IMR-90 (cell line): ENCODE measurements at regions not wholly inside any gene's neighbourhood (a gene's known extent, or its start where the extent isn't known, plus 50 kb on each side); places are given as distances from the start of the nearest gene placed in this dataset.

Source experiments
- ATAC-seq: fragments of 200-7000 bp; cut with Tn5 transposase; 2 replicates; pipeline ENCODE4 v1.9.1; 2020; ENCODE audit warnings: low read depth, mild to moderate bottlenecking, moderate library complexity
- BruUV-seq: library from RNA; stranded (reverse); fragments of 400-500 nt; replicated peaks from 2 replicates; lab custom pipeline; 2021; lab: Mats Ljungman, UMichigan
- CTCF ChIA-PET: fragments of 300-600 bp; formaldehyde crosslinking; extraction: SDS; loops from one replicate; lab custom pipeline; 2021; ENCODE audit warnings: antibody characterized with exemption; lab: Yijun Ruan, JAX
- POLR2A ChIA-PET: fragments of 300-600 bp; sonication (Branson Sonifier 250); formaldehyde crosslinking; loops from one replicate; lab custom pipeline; 2022; ENCODE audit warnings: antibody characterized with exemption; ENCODE audit not compliant: unreplicated experiment; lab: Charles Lee
- DNase-seq: peaks from one replicate; pipeline ENCODE4 v3.0.0; 2013
- H2AFZ ChIP-seq: replicated peaks from 2 replicates; pipeline ENCODE3; 2013; ENCODE audit warnings: low read length, mild to moderate bottlenecking; ENCODE audit not compliant: poor library complexity
- H2AK5ac ChIP-seq: 2 replicates; pipeline ENCODE4 v1.6.1; 2013; ENCODE audit warnings: low read depth, low read length, inconsistent platforms
- H2AK9ac ChIP-seq: replicated peaks from 2 replicates; pipeline ENCODE3; 2013; ENCODE audit warnings: mild to moderate bottlenecking, low read depth, low read length, moderate library complexity; ENCODE audit not compliant: poor library complexity
- H2BK120ac ChIP-seq: 2 replicates; pipeline ENCODE4 v1.6.1; 2013; ENCODE audit warnings: low read depth, low read length, inconsistent platforms
- H2BK15ac ChIP-seq: 3 replicates; pipeline ENCODE4 v1.6.1; 2013; ENCODE audit warnings: low read depth, low read length, inconsistent platforms
- H2BK20ac ChIP-seq: 2 replicates; pipeline ENCODE4 v1.6.1; 2013; ENCODE audit warnings: low read depth, mild to moderate bottlenecking, inconsistent platforms, low read length, moderate library complexity
- H2BK5ac ChIP-seq: 2 replicates; pipeline ENCODE4 v1.6.1; 2013; ENCODE audit warnings: mild to moderate bottlenecking, low read depth, low read length, inconsistent platforms; ENCODE audit not compliant: poor library complexity, severe bottlenecking
- H3K14ac ChIP-seq: replicated peaks from 2 replicates; pipeline ENCODE4 v1.6.1; 2013; ENCODE audit warnings: low read depth, low read length, inconsistent platforms
- H3K18ac ChIP-seq: 2 replicates; pipeline ENCODE4 v1.6.1; 2013; ENCODE audit warnings: low read depth, low read length, control low read depth
- H3K23ac ChIP-seq: 2 replicates; pipeline ENCODE4 v1.6.1; 2013; ENCODE audit warnings: low read depth, low read length, inconsistent platforms
- H3K27ac ChIP-seq: 2 replicates; pipeline ENCODE4 v1.5.1; 2013; ENCODE audit warnings: mild to moderate bottlenecking, control low read depth, low read length; ENCODE audit not compliant: insufficient read depth
- H3K27me3 ChIP-seq: 2 replicates; pipeline ENCODE4 v1.6.1; 2013; ENCODE audit warnings: low read length; ENCODE audit not compliant: control insufficient read depth, insufficient read depth
- H3K36me3 ChIP-seq: 2 replicates; pipeline ENCODE4 v1.6.1; 2013; ENCODE audit warnings: low read length, mixed read lengths; ENCODE audit not compliant: control insufficient read depth, insufficient read depth
- H3K4ac ChIP-seq: 2 replicates; pipeline ENCODE4 v1.6.1; 2013; ENCODE audit warnings: low read depth, low read length, inconsistent platforms
- H3K4me1 ChIP-seq: 2 replicates; pipeline ENCODE4 v1.6.1; 2013; ENCODE audit warnings: low read length, mixed read lengths; ENCODE audit not compliant: control insufficient read depth, insufficient read depth
- H3K4me2 ChIP-seq: 2 replicates; pipeline ENCODE4 v1.6.1; 2013; ENCODE audit warnings: low read depth, mild to moderate bottlenecking, control low read depth, low read length, moderate library complexity
- H3K4me3 ChIP-seq: 2 replicates; pipeline ENCODE4 v1.5.1; 2013; ENCODE audit warnings: low read depth, mild to moderate bottlenecking, control low read depth, low read length, moderate library complexity; ENCODE audit not compliant: insufficient read depth
- H3K56ac ChIP-seq: 2 replicates; pipeline ENCODE4 v1.6.1; 2013; ENCODE audit warnings: low read length, inconsistent platforms; ENCODE audit not compliant: insufficient read depth; ENCODE audit errors: extremely low read depth
- H3K79me1 ChIP-seq, 2 experiments: 2 replicates each; pipeline ENCODE4 v1.6.1; 2013; ENCODE audit warnings: low read length in 2 of 2, inconsistent platforms in 1 of 2, low read depth in 1 of 2
- H3K9ac ChIP-seq: 2 replicates; pipeline ENCODE4 v1.6.1; 2013; ENCODE audit warnings: low read depth, low read length, control low read depth
- H3K9me1 ChIP-seq: 2 replicates; pipeline ENCODE4 v1.6.1; 2013; ENCODE audit warnings: low read length, inconsistent platforms; ENCODE audit not compliant: insufficient read depth
- H3K9me3 ChIP-seq: 2 replicates; pipeline ENCODE4 v1.6.1; 2013; ENCODE audit warnings: low read length; ENCODE audit not compliant: control insufficient read depth, insufficient read depth
- H4K20me1 ChIP-seq: 2 replicates; pipeline ENCODE4 v1.6.1; 2013; ENCODE audit warnings: low read length, inconsistent platforms; ENCODE audit not compliant: insufficient read depth
- H4K5ac ChIP-seq: 2 replicates; pipeline ENCODE4 v1.6.1; 2013; ENCODE audit warnings: mild to moderate bottlenecking, low read depth, low read length, control low read depth
- H4K8ac ChIP-seq, 2 experiments: 2 replicates each; pipeline ENCODE4 v1.6.1; 2013; ENCODE audit warnings: low read depth in 2 of 2, low read length in 2 of 2, control low read depth in 1 of 2, inconsistent platforms in 1 of 2
- H4K91ac ChIP-seq: 2 replicates; pipeline ENCODE4 v1.6.1; 2013; ENCODE audit warnings: low read depth, low read length, inconsistent platforms; ENCODE audit not compliant: insufficient read depth
- BHLHE40 ChIP-seq: fragments of 150-350 bp; IDR thresholded peaks from 2 replicates; pipeline ENCODE4 v1.6.1; 2016; ENCODE audit warnings: mild to moderate bottlenecking, low read depth, low read length
- CEBPB ChIP-seq: IDR thresholded peaks from 2 replicates; pipeline ENCODE4 v1.6.1; 2012; ENCODE audit warnings: low read depth, low read length, improper control_type of control experiment
- CHD1 ChIP-seq: IDR thresholded peaks from 2 replicates; pipeline ENCODE4 v1.6.1; 2012; ENCODE audit warnings: low read depth, low read length, improper control_type of control experiment
- CTCF ChIP-seq: conservative IDR thresholded peaks from 2 replicates; pipeline ENCODE4 v1.5.1; 2012; ENCODE audit warnings: mild to moderate bottlenecking, low read depth, low read length, improper control_type of control experiment
- ELK1 ChIP-seq: fragments of 150-350 bp; IDR thresholded peaks from 2 replicates; pipeline ENCODE4 v1.6.1; 2016; ENCODE audit warnings: low read depth, mild to moderate bottlenecking, low read length, moderate library complexity, borderline replicate concordance
- FOS ChIP-seq: fragments of 150-350 bp; IDR thresholded peaks from 2 replicates; pipeline ENCODE4 v1.6.1; 2016; ENCODE audit warnings: low read depth, low read length
- MAFK ChIP-seq: IDR thresholded peaks from 2 replicates; pipeline ENCODE4 v1.6.1; 2012; ENCODE audit warnings: low read depth, low read length, improper control_type of control experiment
- MAZ ChIP-seq: IDR thresholded peaks from 2 replicates; pipeline ENCODE4 v1.6.1; 2012; ENCODE audit warnings: low read depth, mild to moderate bottlenecking, low read length, improper control_type of control experiment, moderate library complexity, borderline replicate concordance
- MXI1 ChIP-seq: IDR thresholded peaks from 2 replicates; pipeline ENCODE4 v1.6.1; 2012; ENCODE audit warnings: low read depth, mild to moderate bottlenecking, low read length, moderate library complexity, borderline replicate concordance
- NFE2L2 ChIP-seq: fragments of 150-350 bp; IDR thresholded peaks from 2 replicates; pipeline ENCODE4 v1.6.1; 2016; ENCODE audit warnings: low read depth, mild to moderate bottlenecking, low read length
- POLR2A ChIP-seq: IDR thresholded peaks from 2 replicates; pipeline ENCODE4 v1.6.1; 2012; ENCODE audit warnings: mild to moderate bottlenecking, low read depth, low read length
- RAD21 ChIP-seq: IDR thresholded peaks from 2 replicates; pipeline ENCODE4 v1.6.1; 2012; ENCODE audit warnings: low read length, improper control_type of control experiment
- RCOR1 ChIP-seq: IDR thresholded peaks from 2 replicates; pipeline ENCODE4 v1.6.1; 2012; ENCODE audit warnings: mild to moderate bottlenecking, low read length, improper control_type of control experiment; ENCODE audit not compliant: insufficient replicate concordance
- RFX5 ChIP-seq: IDR thresholded peaks from 2 replicates; pipeline ENCODE4 v1.8.0; 2012; ENCODE audit warnings: low read depth, mild to moderate bottlenecking, low read length, moderate library complexity
- SMC3 ChIP-seq: fragments of 150-350 bp; IDR thresholded peaks from 2 replicates; pipeline ENCODE4 v1.6.1; 2016; ENCODE audit warnings: low read depth, mild to moderate bottlenecking, antibody characterized with exemption, low read length, moderate library complexity
- USF2 ChIP-seq: fragments of 150-350 bp; IDR thresholded peaks from 2 replicates; pipeline ENCODE4 v1.6.1; 2017; ENCODE audit warnings: mild to moderate bottlenecking, antibody characterized with exemption, low read length, low read depth
- WGBS, 2 experiments: methylation state at CpG; one replicate each; pipeline versions ENCODE4 v1.1.5 to v1.1.7; 2013; ENCODE audit warnings: missing lambda C conversion rate in 2 of 2; ENCODE audit not compliant: insufficient read length in 1 of 2; ENCODE audit errors: extremely low coverage in 2 of 2; 5-methylcytosine and 5-hydroxymethylcytosine counted together
- dilution Hi-C: fragments of 300-500 bp; cut with HindIII; formaldehyde crosslinking; loops from one replicate; pipeline ENCODE4 v1.14.3; 2018; ENCODE audit warnings: low sequenced_read_pairs; ENCODE audit not compliant: unreplicated experiment
- in situ Hi-C: fragments of 300-500 bp; cut with MboI; formaldehyde crosslinking; loops from 3 replicates; pipeline ENCODE4 v1.14.3; 2019; ENCODE audit warnings: low sequenced_read_pairs, inconsistent platforms, mixed read lengths
- intact Hi-C: fragments of 100-400 bp; cut with micrococcal nuclease; formaldehyde crosslinking; loops from 2 replicates; pipeline ENCODE4 v1.10.0; 2022

GRCh38 chr9:7259544-7260241, 501.9 kb downstream of the KDM4C start:
- DNase-seq, result no peak
- Histone ChIP-seq H3K14ac (no peak overlapping the region), H2BK120ac (no peak overlapping the region), H4K20me1 (no peaks in the 10 kb centered on the region), H3K4me2 (no peak overlapping the region), H2BK20ac (no peak overlapping the region), H2BK5ac (no peak overlapping the region), H4K5ac (no peak overlapping the region), H3K9me1 (no peaks in the 10 kb centered on the region), H2AK9ac (no peak overlapping the region), H3K9ac (no peak overlapping the region), H3K4me1 (no peaks in the 10 kb centered on the region), H2AK5ac (no peak overlapping the region), H3K27ac (no peak overlapping the region), H3K9me3 (no peaks in the 10 kb centered on the region), H4K91ac (no peak overlapping the region), H3K4ac (no peak overlapping the region), H4K8ac (no peak overlapping the region), H3K79me1 (no peaks in the 10 kb centered on the region), H3K4me3 (no peak overlapping the region), H2AFZ (peak overlapping the region; percentile 8), H3K23ac (no peak overlapping the region), H3K18ac (no peak overlapping the region), H2BK15ac (no peak overlapping the region), H3K36me3 (no peaks in the 10 kb centered on the region), H3K56ac (no peak overlapping the region), H3K27me3 (no peaks in the 10 kb centered on the region; the same call in 1 of the 2 replicates)
- POLR2A ChIA-PET, result no interaction called here
- TF ChIP-seq NFE2L2, result no peak
- no peak for TF ChIP-seq MAFK
- no peak for TF ChIP-seq ELK1
- no peak for TF ChIP-seq BHLHE40
- no peak for TF ChIP-seq MAZ
- no peak for TF ChIP-seq RAD21
- TF ChIP-seq USF2, result no peak
- no peak for TF ChIP-seq SMC3
- no peak for TF ChIP-seq CHD1
- TF ChIP-seq MXI1, result no peak
- no peak for TF ChIP-seq POLR2A
- no peak for TF ChIP-seq RCOR1
- TF ChIP-seq FOS, result no peak
- TF ChIP-seq RFX5, result no peak
- no peak for TF ChIP-seq CEBPB
- TF ChIP-seq CTCF, result no peak
- CTCF ChIA-PET, result interaction anchor here (0.6 to 1.4 kb wide), 2 partner anchors 8 to 12 kb away, joined by 3 to 5 read pairs; no protein-coding TSS in a partner anchor
- dilution Hi-C loops (no loop called here), intact Hi-C loops (loop anchor here (10.0 kb wide), 1 partner anchor 355 kb away; no protein-coding TSS in a partner anchor), in situ Hi-C loops (no loop called here)
- 60% methylated on average over 1 of the region's 6 CpGs; no CpG with 5 or more reads in 1 of the 2 experiments for WGBS, 2 experiments
- no TSS peak for BruUV-seq
- no peak for ATAC-seq
